HepG2 (cell line): ENCODE measurements at regions not wholly inside any gene's neighbourhood (a gene's known extent, or its start where the extent isn't known, plus 50 kb on each side); places are given as distances from the start of the nearest gene placed in this dataset.
A peak's percentile ranks its signal among the peaks of the same experiment; 100 is the strongest.

ENCODE experiments used
- ARNTL ChIP-seq: sonication (generic); formaldehyde crosslinking; IDR thresholded peaks from 2 replicates; pipeline ENCODE4 v1.4.0; 2020; ENCODE audit warnings: mild to moderate bottlenecking, missing genetic modification reagents
- BORCS8-MEF2B ChIP-seq: sonication (generic); formaldehyde crosslinking; IDR thresholded peaks from 2 replicates; pipeline ENCODE4 v1.8.0; 2022; ENCODE audit warnings: mild to moderate bottlenecking, missing genetic modification reagents
- CCDC6 ChIP-seq: sonication (generic); formaldehyde crosslinking; IDR thresholded peaks from 2 replicates; pipeline ENCODE4 v1.8.1; 2022; ENCODE audit warnings: mild to moderate bottlenecking, missing genetic modification reagents, moderate library complexity
- CEBPB ChIP-seq: IDR thresholded peaks from 2 replicates; pipeline ENCODE4 v1.6.1; 2011; ENCODE audit warnings: low read depth, low read length, improper control_type of control experiment, borderline replicate concordance
- HOXA5 ChIP-seq: sonication (generic); formaldehyde crosslinking; IDR thresholded peaks from 2 replicates; pipeline ENCODE4 v1.4.0; 2020; ENCODE audit warnings: missing genetic modification reagents
- MLLT10 ChIP-seq: sonication (generic); formaldehyde crosslinking; IDR thresholded peaks from 2 replicates; pipeline ENCODE4 v1.4.0; 2020; ENCODE audit warnings: missing genetic modification reagents
- MXI1 ChIP-seq: IDR thresholded peaks from 3 replicates; pipeline ENCODE4 v1.6.1; 2012; ENCODE audit warnings: low read depth, low read length, inconsistent platforms, borderline replicate concordance
- MYPOP ChIP-seq: sonication (generic); formaldehyde crosslinking; IDR thresholded peaks from 2 replicates; pipeline ENCODE4 v1.8.1; 2023; ENCODE audit warnings: mild to moderate bottlenecking, moderate library complexity, missing genetic modification reagents
- SNAI1 ChIP-seq: sonication (generic); formaldehyde crosslinking; IDR thresholded peaks from 2 replicates; pipeline ENCODE4 v1.5.0; 2020; ENCODE audit warnings: mild to moderate bottlenecking, missing genetic modification reagents, borderline replicate concordance
- SPEN ChIP-seq: sonication (generic); formaldehyde crosslinking; IDR thresholded peaks from 2 replicates; pipeline ENCODE4 v1.5.1; 2020; ENCODE audit warnings: low read depth, mild to moderate bottlenecking, missing genetic modification reagents
- ZBTB8A ChIP-seq: sonication (generic); formaldehyde crosslinking; IDR thresholded peaks from 2 replicates; pipeline ENCODE4 v1.4.0; 2020; ENCODE audit warnings: mild to moderate bottlenecking, low read depth, missing genetic modification reagents, borderline replicate concordance
- ZFX ChIP-seq: sonication (generic); formaldehyde crosslinking; IDR thresholded peaks from 2 replicates; pipeline ENCODE4 v1.4.0; 2020; ENCODE audit warnings: mild to moderate bottlenecking, low read depth, missing genetic modification reagents, moderate library complexity
- ZKSCAN5 ChIP-seq: sonication (generic); formaldehyde crosslinking; IDR thresholded peaks from 2 replicates; pipeline ENCODE4 v1.5.1; 2020; ENCODE audit warnings: mild to moderate bottlenecking, missing genetic modification reagents
- ZNF207 ChIP-seq: fragments of 450-650 bp; IDR thresholded peaks from 2 replicates; pipeline ENCODE4 v1.6.1; 2016; ENCODE audit warnings: antibody characterized with exemption, borderline replicate concordance
- ZNF264 ChIP-seq: sonication (generic); formaldehyde crosslinking; IDR thresholded peaks from 2 replicates; pipeline ENCODE4 v1.4.0; 2020; ENCODE audit warnings: missing genetic modification reagents
- ZNF607 ChIP-seq: sonication (generic); formaldehyde crosslinking; IDR thresholded peaks from 2 replicates; pipeline ENCODE4 v1.5.1; 2020; ENCODE audit warnings: missing genetic modification reagents, mild to moderate bottlenecking, borderline replicate concordance
- ZSCAN21 ChIP-seq: sonication (generic); formaldehyde crosslinking; IDR thresholded peaks from 2 replicates; pipeline ENCODE4 v1.8.0; 2022; ENCODE audit warnings: mild to moderate bottlenecking, missing genetic modification reagents, moderate library complexity, borderline replicate concordance
- ZSCAN25 ChIP-seq: sonication (generic); formaldehyde crosslinking; IDR thresholded peaks from 2 replicates; pipeline ENCODE4 v1.8.0; 2022; ENCODE audit warnings: mild to moderate bottlenecking, missing genetic modification reagents
- ZSCAN31 ChIP-seq: sonication (generic); formaldehyde crosslinking; IDR thresholded peaks from 2 replicates; pipeline ENCODE4 v1.5.0; 2020; ENCODE audit warnings: low read depth, mild to moderate bottlenecking, missing genetic modification reagents
- TF ChIP-seq, protein P1 (sequence below), 2 experiments: sonication (generic) in 1 of 2; formaldehyde crosslinking in 1 of 2; IDR thresholded peaks; 2 replicates each; pipeline versions ENCODE4 v1.4.0 to v1.6.1; 2016 to 2020; ENCODE audit warnings: borderline replicate concordance in 1 of 2, low read depth in 1 of 2, mild to moderate bottlenecking in 1 of 2, missing genetic modification reagents in 1 of 2
- TF ChIP-seq, protein P2 (sequence below): sonication (generic); formaldehyde crosslinking; IDR thresholded peaks from 2 replicates; pipeline ENCODE4 v1.4.0; 2020; ENCODE audit warnings: mild to moderate bottlenecking, missing genetic modification reagents
- TF ChIP-seq, protein P3 (sequence below): sonication (generic); formaldehyde crosslinking; conservative IDR thresholded peaks from 2 replicates; pipeline ENCODE4 v1.8.0; 2022; ENCODE audit warnings: mild to moderate bottlenecking, moderate library complexity, missing genetic modification reagents

- TF ChIP-seq SNAI1 (CRISPR knock-in tag) (0 out of 2 replicates have a peak, but pooled peaks have one; percentile 66), ZNF207 (no peak), ZKSCAN5 (no peak), ZSCAN25 (CRISPR knock-in tag) (peak; percentile 65; the same call in 1 of the 2 replicates), ZSCAN21 (peak; percentile 48; the same call in 1 of the 2 replicates), MLLT10 (CRISPR knock-in tag) (no peak), ARNTL (peak; percentile 79), SPEN (CRISPR knock-in tag) (peak; percentile 88), ZNF264 (no peak), ZFX (peak; percentile 79), BORCS8-MEF2B (CRISPR knock-in tag) (peak; percentile 52; the same call in 1 of the 2 replicates), CEBPB (no peak), HOXA5 (CRISPR knock-in tag) (0 out of 2 replicates have a peak, but pooled peaks have one; percentile 67), CCDC6 (CRISPR knock-in tag) (peak; percentile 70; the same call in 1 of the 2 replicates), ZNF607 (peak; percentile 84), ZBTB8A (CRISPR knock-in tag) (no peak), MXI1 (peak; percentile 96), MYPOP (0 out of 2 replicates have a peak, but pooled peaks have one; percentile 43), ZSCAN31 (CRISPR knock-in tag) (peak; percentile 83; the same call in 1 of the 2 replicates)
- TF ChIP-seq, protein P1, sequence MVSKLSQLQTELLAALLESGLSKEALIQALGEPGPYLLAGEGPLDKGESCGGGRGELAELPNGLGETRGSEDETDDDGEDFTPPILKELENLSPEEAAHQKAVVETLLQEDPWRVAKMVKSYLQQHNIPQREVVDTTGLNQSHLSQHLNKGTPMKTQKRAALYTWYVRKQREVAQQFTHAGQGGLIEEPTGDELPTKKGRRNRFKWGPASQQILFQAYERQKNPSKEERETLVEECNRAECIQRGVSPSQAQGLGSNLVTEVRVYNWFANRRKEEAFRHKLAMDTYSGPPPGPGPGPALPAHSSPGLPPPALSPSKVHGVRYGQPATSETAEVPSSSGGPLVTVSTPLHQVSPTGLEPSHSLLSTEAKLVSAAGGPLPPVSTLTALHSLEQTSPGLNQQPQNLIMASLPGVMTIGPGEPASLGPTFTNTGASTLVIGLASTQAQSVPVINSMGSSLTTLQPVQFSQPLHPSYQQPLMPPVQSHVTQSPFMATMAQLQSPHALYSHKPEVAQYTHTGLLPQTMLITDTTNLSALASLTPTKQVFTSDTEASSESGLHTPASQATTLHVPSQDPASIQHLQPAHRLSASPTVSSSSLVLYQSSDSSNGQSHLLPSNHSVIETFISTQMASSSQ (IDR thresholded peaks at IDR 0.05; ENCODE audit: low read depth) = no peak
- TF ChIP-seq, protein P1 (CRISPR knock-in tag; IDR thresholded peaks at IDR 0.05; ENCODE audit: borderline replicate concordance) = 0 out of 2 replicates have a peak, but pooled peaks have one; percentile 57
- TF ChIP-seq, protein P2, sequence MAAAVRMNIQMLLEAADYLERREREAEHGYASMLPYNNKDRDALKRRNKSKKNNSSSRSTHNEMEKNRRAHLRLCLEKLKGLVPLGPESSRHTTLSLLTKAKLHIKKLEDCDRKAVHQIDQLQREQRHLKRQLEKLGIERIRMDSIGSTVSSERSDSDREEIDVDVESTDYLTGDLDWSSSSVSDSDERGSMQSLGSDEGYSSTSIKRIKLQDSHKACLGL = peak; percentile 95; the same call in 1 of the 2 replicates
- TF ChIP-seq, protein P3, sequence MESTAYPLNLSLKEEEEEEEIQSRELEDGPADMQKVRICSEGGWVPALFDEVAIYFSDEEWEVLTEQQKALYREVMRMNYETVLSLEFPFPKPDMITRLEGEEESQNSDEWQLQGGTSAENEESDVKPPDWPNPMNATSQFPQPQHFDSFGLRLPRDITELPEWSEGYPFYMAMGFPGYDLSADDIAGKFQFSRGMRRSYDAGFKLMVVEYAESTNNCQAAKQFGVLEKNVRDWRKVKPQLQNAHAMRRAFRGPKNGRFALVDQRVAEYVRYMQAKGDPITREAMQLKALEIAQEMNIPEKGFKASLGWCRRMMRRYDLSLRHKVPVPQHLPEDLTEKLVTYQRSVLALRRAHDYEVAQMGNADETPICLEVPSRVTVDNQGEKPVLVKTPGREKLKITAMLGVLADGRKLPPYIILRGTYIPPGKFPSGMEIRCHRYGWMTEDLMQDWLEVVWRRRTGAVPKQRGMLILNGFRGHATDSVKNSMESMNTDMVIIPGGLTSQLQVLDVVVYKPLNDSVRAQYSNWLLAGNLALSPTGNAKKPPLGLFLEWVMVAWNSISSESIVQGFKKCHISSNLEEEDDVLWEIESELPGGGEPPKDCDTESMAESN (CRISPR knock-in tag) = peak; percentile 62; the same call in 1 of the 2 replicates
Observed at GRCh38 chr2:242088471-242089212, 219.1 kb downstream of the RTP5 start (continued).
